COR-L47 (cell line): ENCODE measurements at regions not wholly inside any gene's neighbourhood (a gene's known extent, or its start where the extent isn't known, plus 50 kb on each side); places are given as distances from the start of the nearest gene placed in this dataset.
"Not testable (repeated sequence)": the region's sequence is repeated elsewhere in the genome, so short reads cannot be mapped to it uniquely, and the experiment has no call there.

Experiments used
- DNase-seq: peaks from one replicate; lab custom pipeline; 2025; lab: John Stamatoyannopoulos, UW

DNA sequence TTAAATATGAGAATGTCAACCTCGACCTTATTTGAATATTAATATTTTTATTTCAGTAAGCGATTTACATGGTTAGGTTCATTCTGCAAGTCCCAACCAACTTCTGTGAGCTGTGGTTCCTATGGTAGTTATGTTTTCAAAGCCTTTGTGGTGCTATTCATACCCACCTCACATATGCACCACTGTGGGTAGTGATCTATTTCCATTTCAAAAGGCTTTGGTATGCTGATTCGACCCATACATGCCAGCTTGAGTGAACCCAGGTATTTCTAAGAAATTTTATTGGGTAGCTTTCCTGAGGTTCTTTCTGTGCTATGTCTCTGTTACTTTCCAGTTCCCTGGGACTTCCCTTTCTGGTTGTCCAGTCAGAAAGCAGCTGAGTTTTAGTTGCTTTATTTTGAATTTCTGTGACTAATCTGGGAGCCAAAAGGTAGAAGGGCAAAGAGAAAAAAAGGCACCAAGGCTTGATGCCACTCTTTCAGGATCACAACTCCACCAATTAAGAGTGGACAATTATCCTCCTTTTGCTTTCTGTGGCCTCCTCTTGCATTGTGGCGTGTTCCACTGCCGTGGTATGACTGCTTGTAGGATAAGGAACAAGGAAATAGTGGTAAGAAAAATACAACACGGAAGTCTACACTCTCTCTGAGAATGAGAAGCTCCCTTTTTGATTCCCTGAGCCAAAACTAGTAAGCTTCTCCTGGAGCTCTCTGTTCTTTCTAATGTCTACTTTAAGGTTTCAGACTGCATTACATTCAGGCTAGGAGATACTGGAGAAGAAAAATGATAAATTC, 729.1 kb downstream of the NOVA1 start:
- no peak for DNase-seq

- DNase-seq = no peak
Observed at GRCh38 chr14:25861406-25861805, 736.4 kb downstream of the NOVA1 start.

- no peak for DNase-seq
Observed at GRCh38 chr14:25848601-25849000, 749.2 kb downstream of the NOVA1 start.

DNA sequence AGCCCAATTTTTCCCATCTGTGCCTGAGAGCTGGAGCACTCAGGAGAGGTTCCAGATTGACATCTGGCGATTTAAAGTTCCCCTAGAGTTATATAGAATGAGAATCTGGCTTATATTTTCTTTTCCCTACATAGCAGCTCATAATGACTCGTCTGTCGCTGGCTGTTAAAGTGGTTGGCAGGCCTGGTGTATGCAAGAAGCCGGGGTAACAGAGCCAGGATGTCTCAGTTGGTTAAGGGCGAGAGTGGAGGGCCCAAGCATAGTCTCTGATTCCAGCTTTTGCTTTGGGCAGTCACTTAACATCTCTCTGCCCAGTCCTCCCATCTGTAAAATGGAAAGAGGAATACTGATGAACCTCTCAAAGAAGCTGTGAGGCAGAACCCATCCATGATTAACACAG, 751.6 kb downstream of the NOVA1 start:
- no peak for DNase-seq

DNA sequence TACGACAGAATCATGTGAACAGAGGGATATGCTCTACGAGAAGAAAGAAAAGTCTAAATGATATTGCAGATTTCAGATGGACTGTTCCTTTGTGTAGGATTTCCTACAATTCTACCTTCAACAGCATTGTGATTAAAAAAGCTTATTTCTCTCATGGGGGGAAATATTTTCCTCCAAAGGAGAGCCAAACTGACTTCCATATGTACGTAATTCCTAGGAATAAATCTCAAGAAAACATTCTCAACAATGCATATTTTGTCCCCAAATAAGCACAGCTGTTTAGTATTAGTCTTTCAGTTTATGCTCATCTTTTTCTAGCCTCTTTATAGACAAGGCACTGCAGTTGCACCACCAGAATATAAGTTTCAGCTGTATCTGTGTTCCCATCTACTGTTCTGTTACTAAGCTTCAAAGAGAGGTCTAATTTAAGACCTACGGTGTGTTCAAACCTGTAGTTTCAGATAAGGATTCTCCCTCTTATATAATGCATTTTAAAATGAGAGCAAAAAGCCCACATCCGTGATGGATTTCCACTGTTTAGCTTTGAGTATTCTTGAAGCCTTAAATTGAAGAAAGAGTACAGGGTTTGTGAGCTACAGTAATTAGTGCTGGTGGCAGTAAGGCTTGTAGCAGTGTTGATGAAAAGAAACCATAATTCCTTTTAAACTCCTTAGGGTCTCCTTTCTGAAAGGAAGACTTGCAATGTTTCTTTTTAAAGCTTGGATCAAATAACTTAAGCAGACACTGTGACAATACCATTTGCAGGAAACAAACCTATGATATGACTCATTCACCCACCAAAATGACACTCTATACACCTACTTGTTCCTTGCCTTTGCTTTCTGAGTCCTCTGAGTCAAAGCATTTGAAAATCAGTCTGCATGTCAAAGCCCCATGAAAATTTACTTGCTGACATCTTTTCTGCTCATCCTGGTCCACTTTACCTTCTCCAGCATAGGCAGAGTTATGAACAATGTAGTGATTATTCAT, 754.1 kb downstream of the NOVA1 start:
- no peak for DNase-seq

DNA sequence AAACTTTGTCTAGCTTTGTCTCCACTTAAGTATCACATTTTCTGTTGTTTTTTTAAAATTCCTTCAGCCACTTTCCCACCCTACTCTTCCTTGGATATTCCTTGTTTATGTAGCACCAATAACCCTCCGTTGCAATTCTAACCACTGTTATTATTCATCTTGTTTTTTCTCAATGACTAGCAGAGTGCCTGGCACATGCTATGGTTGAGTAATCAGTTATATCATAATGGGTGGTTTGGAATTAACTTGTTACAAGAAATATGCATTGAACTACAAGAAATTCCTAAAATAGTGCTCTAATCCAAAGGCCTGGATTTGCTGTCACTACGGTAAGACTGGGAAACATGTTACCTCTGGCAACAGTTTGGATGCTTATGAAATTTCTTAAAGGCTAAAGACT, 756.6 kb downstream of the NOVA1 start:
- no peak for DNase-seq

DNA sequence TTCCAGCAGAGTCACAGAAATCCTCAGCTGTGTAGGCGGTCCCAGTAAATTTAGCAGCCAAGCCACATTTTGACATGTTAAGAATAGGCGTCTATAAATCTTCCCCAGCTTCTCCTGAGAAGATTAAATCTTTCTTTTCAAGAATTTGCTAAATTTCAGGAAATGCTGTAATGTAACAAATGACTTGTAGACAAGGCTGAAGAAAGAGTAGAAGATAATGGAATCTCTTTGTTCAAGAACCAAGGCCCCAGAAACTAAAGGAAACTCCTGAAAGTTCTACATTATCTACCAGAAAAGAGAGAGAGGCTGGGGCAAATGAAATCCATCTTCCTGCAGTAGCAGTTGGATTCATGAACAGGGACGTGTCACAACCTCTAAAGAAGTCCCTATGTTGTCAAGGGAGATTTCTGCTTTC, 760.3 kb downstream of the NOVA1 start:
- no peak for DNase-seq

- no peak for DNase-seq
Observed at GRCh38 chr14:25836636-25837035, 761.2 kb downstream of the NOVA1 start.

DNA sequence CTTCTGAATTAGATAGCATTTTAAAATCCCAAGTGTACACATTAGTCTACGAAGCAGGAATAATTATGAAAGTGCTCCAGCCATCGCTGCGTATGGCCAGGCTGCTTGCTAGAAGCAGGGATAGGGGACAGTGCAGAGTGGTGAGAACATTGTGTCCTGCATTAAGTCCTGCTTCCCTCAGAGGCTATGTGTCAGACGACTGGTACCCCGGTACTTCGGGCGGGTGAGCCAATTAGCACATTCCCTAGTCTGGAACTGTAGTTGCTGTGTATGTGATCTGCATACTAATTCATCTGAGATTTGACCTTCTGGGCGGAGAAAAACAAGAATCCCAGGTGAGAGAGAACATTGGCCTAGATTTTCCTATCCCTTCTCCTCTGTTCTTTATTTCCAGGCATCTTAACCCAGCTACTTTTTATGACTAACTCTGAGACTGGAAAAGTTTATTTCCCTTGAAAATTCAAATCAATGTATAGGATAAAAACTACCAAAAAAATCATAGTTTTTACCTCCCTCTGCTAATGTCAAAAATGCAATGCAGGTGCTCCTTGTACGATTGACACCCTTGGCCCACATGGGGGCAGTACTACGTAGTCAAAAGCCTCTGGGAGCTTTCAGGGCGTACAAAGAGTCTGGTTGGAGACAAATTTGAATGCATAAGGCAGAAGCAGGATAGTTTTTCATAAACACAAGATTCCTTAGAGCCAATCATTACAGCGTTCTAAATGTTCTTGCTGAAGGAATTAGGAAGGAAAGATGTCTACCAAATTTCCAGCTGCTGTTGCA, 764.3 kb downstream of the NOVA1 start:
- peak; percentile 57 for DNase-seq

DNA sequence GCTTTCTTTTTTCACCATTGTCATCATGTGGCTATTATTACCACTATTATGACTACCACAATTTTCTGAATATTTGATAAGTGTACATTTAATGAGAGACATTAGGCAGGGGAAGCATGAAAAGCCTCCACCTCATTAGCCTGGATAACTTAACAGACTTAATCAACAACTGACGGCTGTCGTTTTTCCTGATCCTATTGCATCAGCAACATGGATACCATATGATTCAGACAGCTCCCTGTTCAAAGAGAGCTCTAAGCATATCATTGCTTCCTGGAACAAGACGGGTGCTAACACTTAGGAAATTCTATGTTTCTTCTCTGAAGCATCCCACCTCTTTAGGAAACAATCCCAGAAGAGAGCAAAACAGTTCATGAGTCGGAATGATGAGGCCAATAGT, 765.2 kb downstream of the NOVA1 start:
- no peak for DNase-seq

- DNase-seq = no peak
Observed at GRCh38 chr14:25828562-25828961, 769.3 kb downstream of the NOVA1 start.

DNA sequence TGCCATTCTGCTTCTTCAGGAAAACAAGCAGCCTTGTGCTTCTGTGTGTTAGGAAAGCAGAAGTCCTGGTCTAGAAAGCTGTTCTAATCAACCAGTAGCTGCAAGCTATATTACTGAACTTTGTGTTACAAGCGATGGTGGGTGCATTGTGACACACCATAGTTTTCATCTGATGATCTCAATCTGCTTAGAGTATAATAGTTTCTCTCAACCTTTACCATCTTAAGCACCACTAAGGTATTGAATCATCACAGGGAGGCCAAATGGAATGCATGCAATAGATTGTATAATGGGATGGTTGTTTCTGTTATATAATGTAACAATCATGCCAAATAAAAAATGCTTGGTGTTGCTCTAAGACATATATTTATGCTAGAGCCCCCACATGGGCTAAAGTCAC, 771.7 kb downstream of the NOVA1 start:
- DNase-seq = no peak

GRCh38 chr14:25820368-25820767, 770.4 kb upstream of the STXBP6 start:
- DNase-seq = no peak

DNA sequence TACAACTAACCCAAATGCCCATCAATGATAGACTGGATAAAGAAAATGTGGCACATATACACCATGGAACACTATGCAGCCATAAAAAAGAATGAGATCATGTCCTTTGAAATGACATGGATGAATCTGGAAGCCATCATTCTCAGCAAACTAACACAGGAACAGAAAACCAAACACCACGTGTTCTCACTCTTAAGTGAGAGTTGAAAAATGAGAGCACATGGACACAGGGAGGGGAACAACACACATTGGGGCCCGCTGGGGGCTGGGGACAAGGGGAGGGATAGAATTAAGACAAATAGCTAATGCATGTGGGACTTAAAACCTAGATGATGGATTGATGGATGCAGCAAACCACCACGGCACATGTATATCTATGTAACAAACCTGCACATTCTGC, 764.7 kb upstream of the STXBP6 start:
- not testable (repeated sequence) for DNase-seq

GRCh38 chr14:25803386-25804018, 753.6 kb upstream of the STXBP6 start:
- DNase-seq = no peak

DNA sequence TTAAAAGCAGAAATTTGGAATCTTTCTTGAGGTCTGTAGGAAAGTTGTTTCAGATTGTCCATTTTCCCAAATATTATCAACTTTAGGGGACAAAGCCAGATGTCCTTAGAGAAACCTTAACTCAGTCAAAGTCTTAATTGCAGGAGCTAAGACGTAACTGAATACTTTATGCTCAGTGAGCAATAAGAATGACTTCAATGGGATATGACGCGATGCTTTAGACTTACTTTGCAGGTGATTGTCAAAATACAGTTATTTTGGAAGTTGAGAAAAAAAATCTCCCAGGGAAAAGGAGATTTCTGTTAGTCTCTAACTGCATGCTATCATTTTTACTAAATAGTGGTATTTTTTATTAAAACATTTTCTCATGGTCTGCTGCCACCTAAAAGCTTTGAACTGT, 750.9 kb upstream of the STXBP6 start:
- no peak for DNase-seq

DNA sequence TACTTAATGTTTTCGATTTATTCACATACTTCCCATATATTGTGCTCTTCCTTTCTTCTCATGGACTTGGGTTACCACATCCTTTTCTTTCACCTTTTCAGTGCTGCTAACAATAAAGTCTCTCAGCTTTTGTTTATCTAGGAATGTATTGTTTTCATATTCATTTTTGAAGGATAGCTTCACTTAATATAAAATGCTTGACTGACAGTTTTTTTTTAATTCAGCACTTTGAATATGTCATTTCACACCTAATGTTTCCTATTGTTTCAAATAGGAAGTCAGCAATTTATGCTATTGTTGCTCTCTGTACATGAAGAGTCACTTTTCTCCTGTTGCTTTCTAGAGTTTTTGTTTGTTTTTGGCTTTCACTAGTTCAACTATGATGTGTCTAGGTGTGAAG, 738.3 kb upstream of the STXBP6 start:
- no peak for DNase-seq

DNA sequence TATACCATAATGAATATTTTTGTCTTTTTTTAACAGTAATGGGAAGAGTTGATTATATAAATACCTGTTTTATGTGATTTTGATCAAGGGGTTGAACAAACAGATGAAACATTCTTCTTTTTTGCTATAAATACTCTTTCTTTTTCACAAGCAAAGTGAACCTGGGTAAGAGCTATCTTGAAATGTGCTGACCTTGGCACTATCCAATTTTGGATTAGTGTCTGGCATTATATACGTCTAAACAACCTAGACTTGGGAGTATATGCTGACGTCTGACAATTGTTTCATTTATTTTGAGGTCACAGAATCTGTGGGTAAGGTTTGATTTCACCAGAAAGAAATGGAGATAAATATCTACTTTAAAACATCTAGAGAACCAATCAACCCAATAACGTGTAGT, 716.0 kb upstream of the STXBP6 start:
- DNase-seq = no peak

GRCh38 chr14:25759920-25760655, 710.1 kb upstream of the STXBP6 start:
- DNase-seq = no peak

- DNase-seq = no peak
Observed at GRCh38 chr14:25759256-25759655, 709.3 kb upstream of the STXBP6 start.

DNA sequence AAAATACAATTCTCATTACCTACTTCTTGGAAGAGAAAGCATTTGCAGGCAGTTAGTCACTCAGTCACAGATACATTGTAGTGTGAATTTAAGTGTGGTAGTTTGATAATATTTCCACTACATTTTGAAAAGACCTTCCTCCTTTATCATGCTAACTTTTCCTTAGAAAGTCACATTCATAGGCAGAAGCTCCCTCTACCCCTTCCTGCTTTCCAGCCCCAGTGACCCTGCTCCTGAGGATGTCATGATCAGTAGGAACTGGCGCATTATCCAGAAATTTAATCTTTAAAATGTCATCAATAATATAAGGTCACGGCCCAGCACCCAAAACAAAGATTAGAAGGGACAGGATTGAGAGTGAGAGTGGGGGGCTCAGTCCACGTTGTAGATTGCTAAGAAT, 707.4 kb upstream of the STXBP6 start:
- DNase-seq = no peak
